K562 (cell line): ENCODE measurements at regions not wholly inside any gene's neighbourhood (a gene's known extent, or its start where the extent isn't known, plus 50 kb on each side); places are given as distances from the start of the nearest gene placed in this dataset.

Experiments
- ATAC-seq: fragments of 200-7000 bp; cut with Tn5 transposase; 3 replicates; pipeline ENCODE4 v1.9.1; 2020; ENCODE audit warnings: moderate library complexity
- BruUV-seq: library from RNA; stranded (reverse); fragments of 400-500 nt; replicated peaks from 2 replicates; lab custom pipeline; 2021; lab: Mats Ljungman, UMichigan
- CTCF ChIA-PET: fragments of 300-600 bp; formaldehyde crosslinking; extraction: SDS; loops from one replicate; lab custom pipeline; 2021; ENCODE audit warnings: low intra/inter-chr PET ratio; lab: Yijun Ruan, JAX
- POLR2A ChIA-PET: fragments of 300-600, 350-650 bp; sonication (Branson Sonifier 250); formaldehyde crosslinking; extraction: SDS; loops from one replicate; lab custom pipeline; 2021; ENCODE audit warnings: antibody characterized with exemption, inconsistent platforms; lab: Yijun Ruan, JAX
- DNase-seq, 4 experiments: peaks; one replicate each; pipeline versions ENCODE4 v3.0.0 to v3.0.0-alpha.2; 2011 to 2018; ENCODE audit warnings: low spot score in 3 of 4, mixed read lengths in 3 of 4; ENCODE audit errors: extremely low read depth in 1 of 4
- FAIRE-seq: peaks from 2 replicates; lab custom pipeline; 2011; peaks lifted over from hg19 to GRCh38; lab: Jason Lieb, UNC
- H2AFZ ChIP-seq: 2 replicates; pipeline ENCODE4 v1.6.0; 2011; ENCODE audit warnings: low read depth, low read length, control low read depth, inconsistent platforms
- H3K27ac ChIP-seq: fragments of 200-600 bp; 3 replicates; pipeline ENCODE4 v1.8.0; 2011; ENCODE audit warnings: low read depth, mild to moderate bottlenecking, control low read depth, inconsistent platforms, low read length, moderate library complexity, mixed read lengths; ENCODE audit errors: extremely low read depth
- H3K27me3 ChIP-seq, 2 experiments: fragments of 300-600 bp in 1 of 2; 2 replicates in 1 of 2; 3 replicates in 1 of 2; pipeline versions ENCODE4 v1.6.0 to v1.8.0; 2011; ENCODE audit warnings: inconsistent platforms in 2 of 2, low read length in 2 of 2, mild to moderate bottlenecking in 1 of 2, mixed read lengths in 1 of 2, moderate library complexity in 1 of 2; ENCODE audit not compliant: control insufficient read depth in 2 of 2, insufficient read depth in 2 of 2
- H3K36me3 ChIP-seq: fragments of 300-600 bp; 3 replicates; pipeline ENCODE4 v1.8.0; 2011; ENCODE audit warnings: mild to moderate bottlenecking, low read length, inconsistent platforms; ENCODE audit not compliant: control insufficient read depth, insufficient read depth
- H3K4me1 ChIP-seq, 2 experiments: fragments of 200-600 bp in 1 of 2; replicated peaks in 1 of 2; 2 replicates in 1 of 2; 3 replicates in 1 of 2; pipeline versions ENCODE4 v1.5.1 to v1.8.0; 2011; ENCODE audit warnings: inconsistent platforms in 2 of 2, low read length in 2 of 2, mild to moderate bottlenecking in 1 of 2, mixed read lengths in 1 of 2, moderate library complexity in 1 of 2; ENCODE audit not compliant: control insufficient read depth in 2 of 2, insufficient read depth in 2 of 2
- H3K4me2 ChIP-seq: 2 replicates; pipeline ENCODE4 v1.6.1; 2011; ENCODE audit warnings: low read length, control low read depth, inconsistent platforms, mixed read lengths; ENCODE audit not compliant: insufficient read depth
- H3K4me3 ChIP-seq: fragments of 200-600 bp; sonication (generic), shearing (Covaris generic); 2 replicates; pipeline ENCODE4 v1.5.1; 2016; ENCODE audit warnings: control low read depth, inconsistent platforms
- H3K79me2 ChIP-seq: fragments of 200-600 bp; 3 replicates; pipeline ENCODE4 v1.8.0; 2011; ENCODE audit warnings: low read length, inconsistent platforms; ENCODE audit not compliant: control insufficient read depth, insufficient read depth
- H3K9ac ChIP-seq, 2 experiments: 2 replicates each; pipeline versions ENCODE4 v1.6.0 to v1.6.1; 2011; ENCODE audit warnings: low read depth in 2 of 2, low read length in 2 of 2, control low read depth in 1 of 2, inconsistent platforms in 1 of 2, mild to moderate bottlenecking in 1 of 2, mixed read lengths in 1 of 2; ENCODE audit not compliant: insufficient read depth in 1 of 2
- H3K9me1 ChIP-seq: one replicate; pipeline ENCODE4 v1.6.0; 2011; ENCODE audit warnings: inconsistent platforms, mild to moderate bottlenecking, low read length, moderate library complexity; ENCODE audit not compliant: control insufficient read depth, insufficient read depth
- H3K9me3 ChIP-seq: replicated peaks from 2 replicates; pipeline ENCODE4 v1.5.1; 2011; ENCODE audit warnings: low read depth, low read length, inconsistent platforms; ENCODE audit not compliant: control insufficient read depth, insufficient read depth
- H4K20me1 ChIP-seq: replicated peaks from 2 replicates; pipeline ENCODE4 v1.6.1; 2011; ENCODE audit warnings: low read length, inconsistent platforms, mixed read lengths; ENCODE audit not compliant: control insufficient read depth, insufficient read depth
- E4F1 ChIP-seq: fragments of 250-450 bp; sonication (Bioruptor Pico); IDR thresholded peaks from 2 replicates; pipeline ENCODE4 v1.5.0; 2021; ENCODE audit warnings: mild to moderate bottlenecking, borderline replicate concordance
- GATAD2B ChIP-seq: fragments of 450-650 bp; IDR thresholded peaks from 2 replicates; pipeline ENCODE4 v1.6.1; 2017; ENCODE audit warnings: mild to moderate bottlenecking, borderline replicate concordance
- HOXB6 ChIP-seq: fragments of 250-450 bp; sonication (Bioruptor Pico); IDR thresholded peaks from 2 replicates; pipeline ENCODE4 v1.5.1; 2022; ENCODE audit warnings: mild to moderate bottlenecking, borderline replicate concordance
- KAT8 ChIP-seq: fragments of 450-650 bp; IDR thresholded peaks from 2 replicates; pipeline ENCODE4 v1.6.1; 2016; ENCODE audit warnings: low read depth, mild to moderate bottlenecking
- RERE ChIP-seq: sonication (generic); formaldehyde crosslinking; IDR thresholded peaks from 2 replicates; pipeline ENCODE4 v1.8.0; 2023; ENCODE audit warnings: missing genetic modification reagents, mild to moderate bottlenecking, borderline replicate concordance
- ZNF274 ChIP-seq: IDR thresholded peaks from 2 replicates; pipeline ENCODE4 v1.6.1; 2011; ENCODE audit warnings: low read depth, mild to moderate bottlenecking, low read length, moderate library complexity, borderline replicate concordance
- WGBS: fragments of 100-300 bp; shearing (Covaris generic); methylation state at CpG from one replicate; pipeline ENCODE4 v1.1.6; 2016; ENCODE audit warnings: low coverage, mixed read lengths; ENCODE audit not compliant: insufficient coverage; ENCODE audit errors: missing lambda C conversion rate; 5-methylcytosine and 5-hydroxymethylcytosine counted together
- in situ Hi-C: fragments of 300-500 bp; cut with MboI; formaldehyde crosslinking; loops from 4 replicates; pipeline ENCODE4 v1.15.0; 2018; ENCODE audit warnings: inconsistent platforms, mixed read lengths
- intact Hi-C: fragments of 100-400 bp; cut with micrococcal nuclease; formaldehyde crosslinking; loops from 2 replicates; pipeline ENCODE4 v1.14.2; 2022

- no peak for TF ChIP-seq RERE
- TF ChIP-seq KAT8, result no peak
- TF ChIP-seq, all 486 proteins: peak for 0
Observed at GRCh38 chr12:74897425-74898211, 312.0 kb downstream of the KCNC2 start (continued).

- no peaks in the 10 kb centered on the region for H4K20me1 ChIP-seq
- no peak for TF ChIP-seq GATAD2B
- no peak for TF ChIP-seq HOXB6
- no peak for TF ChIP-seq ZNF274
- no peak for TF ChIP-seq E4F1
- TF ChIP-seq, all 486 proteins: peak for 0
- no peak overlapping the region for H3K4me2 ChIP-seq
- no peaks in the 10 kb centered on the region for H3K27me3 ChIP-seq
- H2AFZ ChIP-seq, result no peak overlapping the region
- no peaks in the 10 kb centered on the region for H3K79me2 ChIP-seq
- no peaks in the 10 kb centered on the region for H3K36me3 ChIP-seq
- H3K4me3 ChIP-seq, result no peak overlapping the region
- WGBS, result 0% methylated on average over 4 of the region's 4 CpGs
- no peak for DNase-seq
- ChIA-PET POLR2A (no interaction called here), CTCF (no interaction called here)
- no peak overlapping the region for H3K9ac ChIP-seq
- no peaks in the 10 kb centered on the region for H3K9me1 ChIP-seq
- H3K9me3 ChIP-seq, result no peaks in the 10 kb centered on the region
- no peaks in the 10 kb centered on the region for H3K4me1 ChIP-seq
- intact Hi-C loops, result no loop called here
- no peak for ATAC-seq
- in situ Hi-C loops, result no loop called here
- BruUV-seq, result no TSS peak
- FAIRE-seq, result no peak
- no peak overlapping the region for H3K27ac ChIP-seq
Observed at GRCh38 chr12:74899031-74899829, 310.4 kb downstream of the KCNC2 start.
